ENCODE measurements at regions not wholly inside any gene's neighbourhood (a gene's known extent, or its start where the extent isn't known, plus 50 kb on each side); places are given as distances from the start of the nearest gene placed in this dataset.

DNA sequence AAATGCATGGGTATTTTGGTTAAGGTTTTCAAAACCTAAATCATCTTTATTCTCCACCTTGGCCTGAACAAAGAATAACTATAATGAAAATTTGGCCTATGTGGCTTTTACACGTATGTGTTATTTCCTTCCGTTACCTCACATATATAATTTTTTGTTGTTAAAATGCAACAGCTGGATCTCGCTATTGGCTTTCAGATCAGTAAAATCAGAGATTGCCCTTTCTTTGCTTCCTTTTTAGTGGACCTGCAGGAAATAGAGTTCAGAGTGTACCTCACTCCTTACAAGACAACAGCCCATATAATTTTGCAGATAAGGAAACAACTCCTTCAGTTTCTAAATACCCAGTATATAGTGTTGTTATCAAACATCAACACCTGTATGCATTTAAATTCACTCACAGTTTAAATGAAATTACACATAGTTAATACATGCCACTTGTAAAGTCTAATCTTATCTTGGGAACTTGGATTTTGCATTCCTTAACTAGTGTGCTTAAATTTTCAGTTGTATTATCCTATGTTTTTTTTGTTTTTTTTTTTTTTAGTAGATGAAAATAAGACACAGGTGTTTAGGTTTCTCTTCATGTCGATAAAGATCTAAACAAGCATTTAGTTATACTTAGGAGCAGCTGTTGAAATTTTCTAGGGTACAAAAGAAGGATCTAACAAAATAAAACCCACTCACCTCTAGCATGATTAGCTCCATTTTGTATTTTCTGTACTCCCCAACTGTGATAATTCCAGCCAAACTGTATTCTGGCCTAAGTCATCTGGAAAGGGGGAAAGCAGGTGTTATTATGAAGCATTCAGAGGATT is 96.2 kb upstream of the SPRY1 start:
- Histone ChIP-seq H3K4me1 (peaks cover 17% of the 10 kb centered on the region), H3K27me3 (ENCODE audit: low read depth) (no peaks in the 10 kb centered on the region), H3K9me3 (no peaks in the 10 kb centered on the region), H3K36me3 (replicated peaks) (no peaks in the 10 kb centered on the region), H3K4me3 (no peak overlapping the region)
- in situ Hi-C loops (cut with MboI; ENCODE audit: low sequenced_read_pairs) = no loop called here
- no peak for DNase-seq (ENCODE audit: low spot score in 2 of 2)

DNA sequence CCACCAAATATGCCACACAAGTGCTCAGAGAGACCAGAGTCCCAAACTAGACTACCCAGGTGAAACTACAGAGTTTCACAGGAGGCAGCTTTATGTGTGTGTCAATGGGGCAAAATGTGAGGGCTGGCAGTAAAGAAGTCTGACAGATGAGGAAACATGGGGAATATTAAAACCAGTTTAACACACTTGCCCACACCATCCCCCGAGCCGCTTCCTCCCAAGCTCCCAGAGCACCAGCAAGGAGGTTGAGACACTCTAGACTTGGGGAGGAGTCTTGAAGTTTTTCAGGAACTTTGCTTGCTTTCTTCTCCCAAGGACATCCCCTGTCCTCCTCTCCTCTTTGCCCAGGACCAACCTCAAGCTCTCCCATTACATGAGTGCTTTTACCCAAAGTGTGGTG is 94.7 kb upstream of the SPRY1 start:
- in situ Hi-C loops (cut with MboI; ENCODE audit: low sequenced_read_pairs) = no loop called here
- H3K36me3 ChIP-seq (replicated peaks) = no peaks in the 10 kb centered on the region
- no peak for DNase-seq (ENCODE audit: low spot score in 2 of 2)
- H3K4me3 ChIP-seq = no peak overlapping the region
- no peaks in the 10 kb centered on the region for H3K27me3 ChIP-seq (ENCODE audit: low read depth)
- peaks cover 24% of the 10 kb centered on the region for H3K4me1 ChIP-seq
- no peaks in the 10 kb centered on the region for H3K9me3 ChIP-seq

DNA sequence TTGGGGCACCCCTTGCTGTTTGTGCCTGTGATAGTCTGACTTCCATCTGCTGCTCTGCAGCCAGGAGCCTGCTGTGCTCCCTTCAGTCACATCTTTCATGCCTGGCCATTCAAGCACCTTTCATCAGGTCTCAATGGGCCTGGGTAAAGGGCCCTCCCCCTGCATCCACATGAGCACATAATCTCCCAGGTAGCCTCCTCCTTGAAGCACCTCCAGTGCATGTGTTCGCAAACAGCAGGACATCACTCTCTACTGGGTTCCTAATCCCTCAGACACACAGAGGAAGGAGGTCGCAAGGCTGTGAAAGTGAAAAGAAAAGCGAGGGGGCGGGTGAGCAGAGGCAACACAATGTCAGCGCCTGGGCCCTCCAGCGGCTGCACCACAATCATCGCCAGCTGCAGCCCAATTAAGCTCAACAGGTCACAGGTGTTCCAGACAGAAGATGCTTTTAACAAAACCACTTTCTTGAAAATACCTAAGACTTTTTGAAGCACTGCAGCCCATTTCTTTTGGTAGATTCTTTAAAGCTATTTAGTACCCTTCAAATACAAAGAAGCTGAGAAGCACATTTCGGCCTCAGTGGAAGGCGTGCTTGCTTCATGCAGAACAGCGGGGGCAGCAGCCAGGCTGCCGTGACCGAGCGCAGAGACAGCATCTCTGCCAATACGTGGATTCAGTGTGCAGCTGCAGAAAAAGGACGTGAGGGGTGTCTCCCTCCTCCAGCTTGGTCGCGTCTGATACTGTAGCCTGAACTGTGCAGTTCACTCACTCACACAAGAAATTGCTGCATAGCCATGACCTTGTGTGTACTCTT is 92.2 kb upstream of the SPRY1 start:
- Histone ChIP-seq H3K27me3 (ENCODE audit: low read depth) (no peaks in the 10 kb centered on the region), H3K9me3 (no peaks in the 10 kb centered on the region), H3K4me1 (peaks cover 16% of the 10 kb centered on the region), H3K4me3 (no peak overlapping the region), H3K36me3 (replicated peaks) (no peaks in the 10 kb centered on the region)
- DNase-seq (ENCODE audit: low spot score in 2 of 2) = peak; percentile 23 to 62
- in situ Hi-C loops (cut with MboI; ENCODE audit: low sequenced_read_pairs) = no loop called here

DNA sequence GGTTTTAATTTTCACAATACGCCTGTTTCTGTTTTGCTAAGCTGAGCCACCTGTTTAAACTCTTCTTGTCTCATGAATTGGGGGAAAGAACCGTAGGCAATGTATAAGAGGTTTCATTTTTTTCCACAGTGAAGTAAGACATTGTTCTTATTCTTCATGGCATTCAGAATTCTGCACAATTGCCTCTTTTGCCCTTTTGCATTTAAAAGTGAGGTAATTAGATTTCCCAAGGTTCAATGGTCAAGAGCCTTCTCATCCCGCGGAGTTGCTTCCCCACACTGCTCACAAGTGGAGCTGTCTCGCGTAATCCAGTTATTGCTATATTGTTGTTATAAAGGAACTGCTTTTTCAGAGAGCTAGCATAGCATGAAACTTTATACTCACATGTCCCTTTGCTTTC is 90.9 kb upstream of the SPRY1 start:
- Histone ChIP-seq H3K27me3 (ENCODE audit: low read depth) (no peaks in the 10 kb centered on the region), H3K9me3 (no peaks in the 10 kb centered on the region), H3K36me3 (replicated peaks) (no peaks in the 10 kb centered on the region), H3K4me3 (no peak overlapping the region), H3K4me1 (peaks cover 16% of the 10 kb centered on the region)
- peak; percentile 64 to 88 for DNase-seq (ENCODE audit: low spot score in 2 of 2)
- in situ Hi-C loops (cut with MboI; ENCODE audit: low sequenced_read_pairs) = no loop called here

DNA sequence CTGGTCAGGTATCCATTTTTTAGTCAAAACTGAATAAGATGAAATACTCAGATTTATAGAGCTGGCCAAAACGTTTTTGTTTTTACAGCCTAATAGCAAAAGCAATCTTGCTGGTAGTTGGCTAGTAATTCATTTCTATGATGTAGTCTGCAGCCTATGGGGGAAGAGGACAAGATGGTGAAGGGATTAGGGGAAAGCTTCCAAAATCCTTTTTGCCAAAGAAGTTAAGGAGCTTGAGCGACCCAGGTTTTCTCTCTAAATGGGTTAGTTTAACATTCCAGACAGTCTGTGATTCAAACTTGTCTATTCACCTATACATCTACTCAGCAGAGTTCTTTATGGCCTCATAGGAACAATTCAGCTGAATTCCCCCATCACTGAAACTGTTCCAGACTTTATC is 89.8 kb upstream of the SPRY1 start:
- no peak for DNase-seq (ENCODE audit: low spot score in 2 of 2)
- peaks cover 16% of the 10 kb centered on the region for H3K4me1 ChIP-seq
- no peaks in the 10 kb centered on the region for H3K27me3 ChIP-seq (ENCODE audit: low read depth)
- in situ Hi-C loops (cut with MboI; ENCODE audit: low sequenced_read_pairs) = no loop called here
- no peaks in the 10 kb centered on the region for H3K36me3 ChIP-seq (replicated peaks)
- H3K9me3 ChIP-seq = no peaks in the 10 kb centered on the region
- H3K4me3 ChIP-seq = no peak overlapping the region

DNA sequence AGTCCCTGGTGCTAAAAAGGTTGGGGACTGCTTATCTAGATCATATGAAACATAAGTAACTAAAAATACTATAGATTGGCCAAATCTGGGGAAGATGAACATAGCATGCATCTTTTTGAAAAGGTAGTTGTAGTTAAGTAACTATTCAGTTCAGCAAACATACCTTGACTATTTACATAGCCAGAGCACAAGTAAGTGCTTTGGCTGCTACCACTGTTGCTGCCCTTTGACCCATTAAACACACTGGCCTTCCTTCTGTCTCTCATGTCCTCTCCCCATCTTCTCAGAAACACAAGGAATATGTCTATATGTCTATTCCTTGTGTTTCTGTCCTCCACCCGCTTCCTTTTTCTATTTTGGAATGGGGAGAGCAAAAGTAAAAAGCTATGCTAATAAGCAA is 87.9 kb upstream of the SPRY1 start:
- H3K4me3 ChIP-seq = no peak overlapping the region
- no peaks in the 10 kb centered on the region for H3K27me3 ChIP-seq (ENCODE audit: low read depth)
- H3K36me3 ChIP-seq (replicated peaks) = no peaks in the 10 kb centered on the region
- in situ Hi-C loops (cut with MboI; ENCODE audit: low sequenced_read_pairs) = no loop called here
- H3K4me1 ChIP-seq = peaks cover 16% of the 10 kb centered on the region
- no peaks in the 10 kb centered on the region for H3K9me3 ChIP-seq
- DNase-seq (ENCODE audit: low spot score in 2 of 2) = no peak

DNA sequence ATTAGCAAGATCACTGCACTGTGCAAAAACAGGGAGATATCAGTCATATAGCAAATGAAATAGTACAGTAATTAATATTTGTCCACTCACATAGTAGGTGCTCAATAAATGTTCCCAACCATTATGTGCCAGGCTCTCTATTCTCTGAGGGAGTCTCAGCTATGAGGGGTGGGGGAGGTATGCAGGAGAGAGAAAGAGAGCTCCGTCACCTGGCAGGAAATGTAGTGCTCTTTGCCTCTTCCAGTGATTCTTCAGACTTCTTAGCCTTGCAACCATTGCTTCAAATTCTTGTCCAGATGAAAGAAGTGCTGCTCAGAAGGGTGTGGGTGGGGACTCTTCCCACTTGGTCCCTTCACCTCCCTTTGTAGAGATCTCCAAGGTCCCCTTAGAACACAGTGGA is 84.5 kb upstream of the SPRY1 start:
- DNase-seq (ENCODE audit: low spot score in 2 of 2) = no peak
- in situ Hi-C loops (cut with MboI; ENCODE audit: low sequenced_read_pairs) = no loop called here
- H3K9me3 ChIP-seq = no peaks in the 10 kb centered on the region

DNA sequence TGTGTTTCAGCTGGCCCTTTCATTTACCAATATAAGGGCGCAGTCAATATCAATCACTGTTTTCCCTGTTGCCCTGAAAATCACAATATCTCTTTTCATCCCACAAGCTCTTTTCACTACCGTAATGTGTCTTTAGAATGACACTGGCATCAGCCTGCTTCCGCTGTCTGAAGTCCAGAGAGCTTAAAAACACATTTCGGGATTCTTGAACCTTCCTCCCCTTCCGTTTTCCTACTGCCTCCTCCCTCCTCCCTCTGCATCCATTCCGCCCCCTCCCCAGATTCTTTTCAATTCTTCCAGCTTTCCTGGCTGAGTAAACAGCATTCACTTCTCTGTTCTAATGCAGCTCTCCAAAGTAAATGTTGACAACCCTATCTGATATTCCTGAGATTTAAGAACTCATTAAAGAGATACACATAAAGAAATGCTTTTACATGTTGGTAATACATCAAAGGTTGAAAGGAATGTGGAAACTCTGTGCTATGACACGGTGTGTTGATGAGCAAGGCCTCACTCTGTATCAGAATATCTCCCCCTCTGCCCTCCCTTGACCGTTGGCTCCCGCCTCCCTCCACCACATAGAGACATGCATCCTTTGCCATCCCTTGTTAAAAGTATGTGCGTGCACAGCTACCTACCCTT is 83.5 kb upstream of the SPRY1 start:
- Histone ChIP-seq H3K4me3 (no peak overlapping the region), H3K9me3 (no peaks in the 10 kb centered on the region), H3K27me3 (ENCODE audit: low read depth) (no peaks in the 10 kb centered on the region), H3K36me3 (replicated peaks) (0 out of 2 replicates have a peak, but pooled peaks cover 3% of the 10 kb centered on the region), H3K4me1 (no peaks in the 10 kb centered on the region; the same call in 1 of the 2 replicates)
- no peak for DNase-seq (ENCODE audit: low spot score in 2 of 2)
- in situ Hi-C loops (cut with MboI; ENCODE audit: low sequenced_read_pairs) = no loop called here

More for the DNA sequence above, 84.5 kb upstream of the SPRY1 start:
- Histone ChIP-seq H3K4me1 (no peaks in the 10 kb centered on the region), H3K36me3 (replicated peaks) (0 out of 2 replicates have a peak, but pooled peaks cover 3% of the 10 kb centered on the region), H3K4me3 (no peak overlapping the region), H3K27me3 (ENCODE audit: low read depth) (no peaks in the 10 kb centered on the region)

DNA sequence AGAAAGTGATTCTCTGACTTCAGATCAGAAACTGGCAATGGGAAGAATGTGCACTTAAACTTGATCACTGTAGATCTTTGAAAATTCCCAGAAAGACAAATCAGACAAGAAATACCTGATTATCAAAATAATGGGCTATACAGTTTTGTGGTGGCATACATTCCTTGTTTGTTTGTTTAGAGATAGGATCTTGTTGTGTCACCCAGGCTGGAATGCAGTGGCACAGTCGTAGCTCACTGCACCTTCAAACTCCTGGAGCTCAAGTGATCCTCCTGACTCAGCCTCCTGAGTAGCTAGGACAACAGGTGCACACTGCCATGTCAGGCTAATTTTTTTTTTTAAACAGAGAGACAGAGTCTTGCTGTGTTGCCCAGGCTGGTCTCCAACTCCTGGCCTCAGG is 81.0 kb upstream of the SPRY1 start:
- Histone ChIP-seq H3K36me3 (replicated peaks) (0 out of 2 replicates have a peak, but pooled peaks cover 3% of the 10 kb centered on the region), H3K4me1 (no peaks in the 10 kb centered on the region; the same call in 1 of the 2 replicates), H3K4me3 (no peak overlapping the region), H3K27me3 (ENCODE audit: low read depth) (no peaks in the 10 kb centered on the region), H3K9me3 (no peaks in the 10 kb centered on the region)
- in situ Hi-C loops (cut with MboI; ENCODE audit: low sequenced_read_pairs) = no loop called here
- DNase-seq (ENCODE audit: low spot score in 2 of 2) = no peak

DNA sequence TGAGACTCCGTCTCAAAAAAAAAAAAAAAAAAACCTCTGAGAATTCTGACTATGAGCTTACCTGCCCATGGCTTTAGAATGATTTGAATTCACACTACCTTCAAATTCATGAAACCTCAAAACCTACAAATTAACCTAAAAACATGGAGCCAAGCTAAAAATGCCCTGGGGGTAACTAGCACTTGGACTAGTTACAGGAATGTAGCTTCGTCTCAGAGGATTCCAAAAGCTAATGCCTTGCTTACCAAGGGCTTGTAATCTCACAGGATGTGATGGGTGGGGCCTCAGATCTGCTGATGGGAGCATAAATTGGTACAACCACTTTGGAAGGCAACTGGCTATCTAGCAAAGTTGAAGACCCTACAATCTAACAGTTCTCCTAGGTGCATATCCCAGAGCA is 79.4 kb upstream of the SPRY1 start:
- DNase-seq (ENCODE audit: low spot score in 2 of 2) = no peak
- no peaks in the 10 kb centered on the region for H3K27me3 ChIP-seq (ENCODE audit: low read depth)
- no peaks in the 10 kb centered on the region for H3K9me3 ChIP-seq
- in situ Hi-C loops (cut with MboI; ENCODE audit: low sequenced_read_pairs) = no loop called here
- no peaks in the 10 kb centered on the region; the same call in 1 of the 2 replicates for H3K4me1 ChIP-seq
- H3K4me3 ChIP-seq = no peak overlapping the region
- 0 out of 2 replicates have a peak, but pooled peaks cover 3% of the 10 kb centered on the region for H3K36me3 ChIP-seq (replicated peaks)

DNA sequence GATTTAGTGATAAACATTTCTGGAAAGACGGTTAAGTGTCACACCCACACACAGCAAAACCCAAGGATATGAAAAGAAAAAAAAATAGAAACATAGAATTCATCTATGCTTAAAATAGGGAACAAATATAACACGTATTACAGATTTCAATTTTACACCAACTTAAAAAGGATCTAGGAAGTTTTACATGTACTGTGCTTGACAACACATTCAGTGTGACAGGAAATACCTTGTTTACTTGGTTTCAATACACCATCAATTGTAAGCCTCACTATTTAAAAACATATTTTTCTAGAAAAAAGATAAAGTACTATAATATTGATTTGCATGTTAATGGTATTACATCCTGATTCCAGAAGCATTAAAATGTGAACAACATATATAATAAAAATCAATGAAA is 77.0 kb upstream of the SPRY1 start:
- H3K4me1 ChIP-seq = no peaks in the 10 kb centered on the region; the same call in 1 of the 2 replicates
- no peak overlapping the region for H3K4me3 ChIP-seq
- no peaks in the 10 kb centered on the region for H3K9me3 ChIP-seq
- H3K27me3 ChIP-seq (ENCODE audit: low read depth) = no peaks in the 10 kb centered on the region
- no peaks in the 10 kb centered on the region for H3K36me3 ChIP-seq (replicated peaks)
- in situ Hi-C loops (cut with MboI; ENCODE audit: low sequenced_read_pairs) = no loop called here
- DNase-seq (ENCODE audit: low spot score in 2 of 2) = no peak

DNA sequence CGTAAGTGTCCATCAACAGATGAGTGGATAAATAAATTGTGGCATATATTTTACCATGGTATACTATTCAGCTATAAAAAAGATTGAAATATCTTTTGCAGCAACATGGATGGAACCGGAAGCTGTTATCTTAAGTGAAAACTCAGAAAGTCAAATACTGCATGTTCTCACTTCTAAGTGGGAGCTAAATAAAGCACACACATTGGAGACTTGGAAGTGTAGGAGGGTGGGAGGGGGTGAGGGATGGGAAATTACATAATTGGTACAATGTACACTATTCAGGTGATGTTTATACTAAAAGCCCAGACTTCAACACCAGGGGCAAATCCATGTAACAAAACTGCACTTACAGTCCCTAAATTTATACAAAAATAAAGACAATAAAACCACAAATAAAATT is 72.6 kb upstream of the SPRY1 start:
- H3K4me3 ChIP-seq = no peak overlapping the region
- no peaks in the 10 kb centered on the region for H3K9me3 ChIP-seq
- no peak for DNase-seq (ENCODE audit: low spot score in 2 of 2)
- no peaks in the 10 kb centered on the region for H3K36me3 ChIP-seq (replicated peaks)
- no peaks in the 10 kb centered on the region for H3K27me3 ChIP-seq (ENCODE audit: low read depth)
- in situ Hi-C loops (cut with MboI; ENCODE audit: low sequenced_read_pairs) = no loop called here
- no peaks in the 10 kb centered on the region for H3K4me1 ChIP-seq

DNA sequence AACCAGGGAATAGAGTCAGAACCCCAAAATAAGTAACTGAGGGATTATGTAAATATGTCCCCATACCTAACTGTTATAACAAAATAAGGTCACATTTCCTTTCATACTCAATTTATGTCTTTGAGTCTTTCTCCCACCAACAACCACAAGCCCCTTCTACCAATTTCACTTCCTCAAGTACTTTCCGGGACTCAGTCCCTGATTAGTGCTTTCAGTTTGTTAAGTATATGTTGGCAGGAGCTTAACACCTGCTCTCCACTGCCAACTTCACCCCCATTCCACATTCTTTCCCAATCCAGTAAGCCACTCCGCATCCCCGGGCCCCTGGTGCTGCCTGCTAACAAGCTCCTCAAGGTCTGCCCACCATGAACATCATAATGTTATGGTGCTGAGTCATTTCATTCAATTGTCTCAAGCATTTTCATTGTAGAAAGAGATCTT is 71.3 kb upstream of the SPRY1 start:
- H3K4me1 ChIP-seq = no peaks in the 10 kb centered on the region
- H3K27me3 ChIP-seq (ENCODE audit: low read depth) = no peaks in the 10 kb centered on the region
- H3K4me3 ChIP-seq = no peak overlapping the region
- no peak for DNase-seq (ENCODE audit: low spot score in 2 of 2)
- in situ Hi-C loops (cut with MboI; ENCODE audit: low sequenced_read_pairs) = no loop called here
- H3K36me3 ChIP-seq (replicated peaks) = no peaks in the 10 kb centered on the region
- no peaks in the 10 kb centered on the region for H3K9me3 ChIP-seq

DNA sequence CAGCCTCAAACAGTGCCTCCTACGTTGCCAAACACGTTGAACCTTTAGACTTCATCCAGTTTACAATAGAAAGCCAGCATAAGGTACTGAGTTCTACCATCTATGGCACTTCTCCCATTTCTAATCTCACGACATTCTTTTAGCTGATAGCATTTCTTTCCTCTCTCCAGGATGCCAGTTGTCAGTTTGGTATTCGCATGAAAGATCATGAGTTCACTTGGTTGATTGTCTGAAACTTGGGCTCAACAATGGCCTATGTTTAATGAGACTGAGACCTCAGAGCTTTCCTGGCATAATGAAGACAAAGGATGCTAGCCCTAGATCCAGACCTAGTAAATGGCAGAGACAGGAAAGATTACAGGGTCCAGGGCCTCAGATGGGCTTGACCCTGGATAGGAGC is 69.2 kb upstream of the SPRY1 start:
- H3K9me3 ChIP-seq = no peaks in the 10 kb centered on the region
- no peaks in the 10 kb centered on the region for H3K36me3 ChIP-seq (replicated peaks)
- no peaks in the 10 kb centered on the region for H3K4me1 ChIP-seq

More for the DNA sequence above, 69.2 kb upstream of the SPRY1 start:
- H3K4me3 ChIP-seq = no peak overlapping the region
- DNase-seq (ENCODE audit: low spot score in 2 of 2) = no peak
- H3K27me3 ChIP-seq (ENCODE audit: low read depth) = no peaks in the 10 kb centered on the region
- in situ Hi-C loops (cut with MboI; ENCODE audit: low sequenced_read_pairs) = no loop called here

All from HAP-1 (cell line).